K562 (cell line): ENCODE measurements at regions not wholly inside any gene's neighbourhood (a gene's known extent, or its start where the extent isn't known, plus 50 kb on each side); places are given as distances from the start of the nearest gene placed in this dataset.

Experiments
- BRCA1 ChIP-seq, 2 experiments: fragments of 450-650 bp in 1 of 2; sonication (generic) in 1 of 2; formaldehyde crosslinking in 1 of 2; IDR thresholded peaks; 2 replicates each; pipeline versions ENCODE4 v1.5.0 to v1.6.1; 2017 to 2020; ENCODE audit warnings: mild to moderate bottlenecking in 1 of 2, missing genetic modification reagents in 1 of 2
- CHD1 ChIP-seq: fragments of 200-600 bp; sonication (generic); IDR thresholded peaks from one replicate; pipeline ENCODE4 v1.6.1; 2012; ENCODE audit warnings: mild to moderate bottlenecking, moderate library complexity, low read length, inconsistent platforms
- ELF4 ChIP-seq: fragments of 450-650 bp; formaldehyde crosslinking; IDR thresholded peaks from 2 replicates; pipeline ENCODE4 v1.4.0; 2022; ENCODE audit warnings: missing genetic modification characterization
- MAFK ChIP-seq: IDR thresholded peaks from 2 replicates; pipeline ENCODE4 v1.6.1; 2011; ENCODE audit warnings: low read length, improper control_type of control experiment
- NBN ChIP-seq: fragments of 450-650 bp; IDR thresholded peaks from 2 replicates; pipeline ENCODE4 v1.6.1; 2016; ENCODE audit warnings: low read depth, mild to moderate bottlenecking
- SMARCA5 ChIP-seq: fragments of 450-650 bp; IDR thresholded peaks from 2 replicates; pipeline ENCODE4 v1.6.1; 2016
- SMC3 ChIP-seq: conservative IDR thresholded peaks from 2 replicates; pipeline ENCODE4 v1.6.1; 2011; ENCODE audit warnings: low read depth, low read length, improper control_type of control experiment; ENCODE audit not compliant: insufficient read depth
- TF ChIP-seq, protein P1 (sequence below): sonication (generic); formaldehyde crosslinking; IDR thresholded peaks from 2 replicates; pipeline ENCODE4 v1.9.0; 2022; ENCODE audit warnings: mild to moderate bottlenecking, missing genetic modification reagents
- TF ChIP-seq, protein P2 (sequence below): fragments of 450-650 bp; IDR thresholded peaks from 2 replicates; pipeline ENCODE4 v1.6.1; 2017; ENCODE audit warnings: antibody characterized with exemption

DNA sequence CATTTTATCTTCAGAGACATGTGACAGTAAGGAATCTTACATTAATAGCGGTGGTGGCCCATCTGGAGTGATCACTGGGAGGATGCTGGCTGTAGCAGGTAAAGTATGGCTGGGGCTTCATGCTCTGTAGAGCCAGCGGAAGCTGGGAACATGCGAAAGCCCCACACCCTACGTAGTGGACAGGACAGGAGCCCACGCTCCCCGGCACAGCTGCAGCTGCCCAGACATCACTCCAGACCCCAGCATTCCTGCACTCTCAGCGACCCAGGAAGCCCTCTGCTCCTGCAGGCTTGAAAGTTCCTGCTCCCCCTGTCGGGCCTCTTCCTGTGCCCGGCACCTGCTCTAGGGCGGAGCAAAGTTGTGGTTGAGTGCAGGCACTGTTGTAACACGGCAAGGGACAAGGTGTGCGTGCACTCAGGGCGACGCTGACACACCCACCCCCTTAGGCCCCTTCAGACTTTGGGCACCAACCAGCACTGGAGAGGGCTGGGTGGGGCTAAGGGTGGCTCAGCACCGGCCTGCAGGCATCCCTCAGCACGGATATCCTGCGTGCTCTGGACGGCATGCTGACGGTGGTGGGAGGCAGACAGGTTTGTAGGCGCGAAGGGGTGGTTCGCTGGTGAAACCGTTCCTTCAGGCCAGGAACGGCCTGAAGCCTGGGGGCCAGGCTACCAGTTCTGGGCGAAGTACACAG lies 568.3 kb downstream of the FSCB start:
- TF ChIP-seq ELF4 (CRISPR knock-in tag) (no peak), SMC3 (no peak), MAFK (no peak), CHD1 (no peak), NBN (no peak), BRCA1 (IDR thresholded peaks at IDR 0.05) (no peak), BRCA1 (CRISPR knock-in tag; IDR thresholded peaks at IDR 0.05) (no peak), SMARCA5 (no peak)
- TF ChIP-seq, protein P1, sequence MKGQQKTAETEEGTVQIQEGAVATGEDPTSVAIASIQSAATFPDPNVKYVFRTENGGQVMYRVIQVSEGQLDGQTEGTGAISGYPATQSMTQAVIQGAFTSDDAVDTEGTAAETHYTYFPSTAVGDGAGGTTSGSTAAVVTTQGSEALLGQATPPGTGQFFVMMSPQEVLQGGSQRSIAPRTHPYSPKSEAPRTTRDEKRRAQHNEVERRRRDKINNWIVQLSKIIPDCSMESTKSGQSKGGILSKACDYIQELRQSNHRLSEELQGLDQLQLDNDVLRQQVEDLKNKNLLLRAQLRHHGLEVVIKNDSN (CRISPR knock-in tag), result no peak
- TF ChIP-seq, protein P2, sequence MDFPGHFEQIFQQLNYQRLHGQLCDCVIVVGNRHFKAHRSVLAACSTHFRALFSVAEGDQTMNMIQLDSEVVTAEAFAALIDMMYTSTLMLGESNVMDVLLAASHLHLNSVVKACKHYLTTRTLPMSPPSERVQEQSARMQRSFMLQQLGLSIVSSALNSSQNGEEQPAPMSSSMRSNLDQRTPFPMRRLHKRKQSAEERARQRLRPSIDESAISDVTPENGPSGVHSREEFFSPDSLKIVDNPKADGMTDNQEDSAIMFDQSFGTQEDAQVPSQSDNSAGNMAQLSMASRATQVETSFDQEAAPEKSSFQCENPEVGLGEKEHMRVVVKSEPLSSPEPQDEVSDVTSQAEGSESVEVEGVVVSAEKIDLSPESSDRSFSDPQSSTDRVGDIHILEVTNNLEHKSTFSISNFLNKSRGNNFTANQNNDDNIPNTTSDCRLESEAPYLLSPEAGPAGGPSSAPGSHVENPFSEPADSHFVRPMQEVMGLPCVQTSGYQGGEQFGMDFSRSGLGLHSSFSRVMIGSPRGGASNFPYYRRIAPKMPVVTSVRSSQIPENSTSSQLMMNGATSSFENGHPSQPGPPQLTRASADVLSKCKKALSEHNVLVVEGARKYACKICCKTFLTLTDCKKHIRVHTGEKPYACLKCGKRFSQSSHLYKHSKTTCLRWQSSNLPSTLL, result no peak
